HEK293 (cell line): ENCODE measurements at regions not wholly inside any gene's neighbourhood (a gene's known extent, or its start where the extent isn't known, plus 50 kb on each side); places are given as distances from the start of the nearest gene placed in this dataset.

Source experiments
- BCL11A ChIP-seq: fragments of 450-650 bp; formaldehyde crosslinking; IDR thresholded peaks from 2 replicates; pipeline ENCODE4 v1.5.1; 2016; ENCODE audit warnings: low read depth, missing biosample characterization, missing genetic modification characterization
- CTCF ChIP-seq: fragments of 450-650 bp; formaldehyde crosslinking; IDR thresholded peaks from 2 replicates; pipeline ENCODE4 v1.5.1; 2016; ENCODE audit warnings: missing biosample characterization, missing genetic modification characterization
- KLF10 ChIP-seq: fragments of 450-650 bp; IDR thresholded peaks from 2 replicates; pipeline ENCODE4 v1.5.1; 2018; ENCODE audit warnings: missing biosample characterization, mild to moderate bottlenecking, missing genetic modification characterization
- ZBTB26 ChIP-seq: fragments of 450-650 bp; formaldehyde crosslinking; optimal IDR thresholded peaks from 2 replicates; pipeline ENCODE3; 2016; ENCODE audit warnings: missing biosample characterization, mild to moderate bottlenecking, missing genetic modification characterization
- ZFHX2 ChIP-seq: fragments of 450-650 bp; formaldehyde crosslinking; conservative IDR thresholded peaks from 2 replicates; pipeline ENCODE4 v1.5.1; 2016; ENCODE audit warnings: missing biosample characterization, missing genetic modification characterization
- ZNF121 ChIP-seq: fragments of 450-650 bp; formaldehyde crosslinking; IDR thresholded peaks from 2 replicates; pipeline ENCODE4 v1.5.1; 2016; ENCODE audit warnings: missing biosample characterization, missing genetic modification characterization
- ZNF239 ChIP-seq: fragments of 450-650 bp; formaldehyde crosslinking; IDR thresholded peaks from 2 replicates; pipeline ENCODE4 v1.5.1; 2016; ENCODE audit warnings: missing biosample characterization, missing genetic modification characterization
- ZNF274 ChIP-seq, 2 experiments: fragments of 200-500 bp in 1 of 2; fragments of 450-650 bp in 1 of 2; sonication (Bioruptor generic) in 1 of 2; formaldehyde crosslinking in 1 of 2; IDR thresholded peaks; 2 replicates each; pipeline versions ENCODE4 v1.5.1 to v1.6.1; 2014 to 2016; ENCODE audit warnings: borderline replicate concordance in 1 of 2, inconsistent platforms in 1 of 2, low read length in 1 of 2, missing biosample characterization in 1 of 2, missing genetic modification characterization in 1 of 2
- ZNF292 ChIP-seq: fragments of 450-650 bp; formaldehyde crosslinking; IDR thresholded peaks from 2 replicates; pipeline ENCODE4 v1.5.1; 2016; ENCODE audit warnings: low read depth, missing biosample characterization, missing genetic modification characterization, borderline replicate concordance
- ZNF341 ChIP-seq: fragments of 450-650 bp; formaldehyde crosslinking; IDR thresholded peaks from 2 replicates; pipeline ENCODE4; 2016; ENCODE audit warnings: low read depth, missing biosample characterization, missing genetic modification characterization
- ZNF521 ChIP-seq: fragments of 450-650 bp; formaldehyde crosslinking; IDR thresholded peaks from 2 replicates; pipeline ENCODE4 v1.5.1; 2017; ENCODE audit warnings: missing biosample characterization, mild to moderate bottlenecking, missing genetic modification characterization
- ZXDB ChIP-seq: fragments of 450-650 bp; formaldehyde crosslinking; IDR thresholded peaks from 2 replicates; pipeline ENCODE4 v1.5.1; 2016; ENCODE audit warnings: missing biosample characterization, missing genetic modification characterization

GRCh38 chr21:27741736-27742135 lies 774.8 kb upstream of the ADAMTS5 start:
- TF ChIP-seq ZNF521: no peak
- TF ChIP-seq CTCF (tag by site-specific recombination): no peak
- no peak for TF ChIP-seq ZFHX2 (tag by site-specific recombination)
- TF ChIP-seq KLF10 (tag by site-specific recombination): no peak
- TF ChIP-seq ZNF121 (tag by site-specific recombination): no peak
- TF ChIP-seq ZBTB26 (tag by site-specific recombination): no peak
- no peak for TF ChIP-seq BCL11A
- no peak for TF ChIP-seq ZNF239 (tag by site-specific recombination)
- TF ChIP-seq ZNF341 (tag by site-specific recombination): no peak
- TF ChIP-seq ZNF292: no peak
- no peak for TF ChIP-seq ZNF274 (IDR thresholded peaks at IDR 0.05; ENCODE audit: low read length)
- TF ChIP-seq ZNF274 (tag by site-specific recombination; IDR thresholded peaks at IDR 0.05; ENCODE audit: borderline replicate concordance): no peak
- no peak for TF ChIP-seq ZXDB (tag by site-specific recombination)
